PC-3 (cell line): ENCODE measurements at regions not wholly inside any gene's neighbourhood (a gene's known extent, or its start where the extent isn't known, plus 50 kb on each side); places are given as distances from the start of the nearest gene placed in this dataset.

Experiments used
- CTCF ChIP-seq: fragments of 300-600 bp; sonication (generic); conservative IDR thresholded peaks from 2 replicates; pipeline ENCODE4 v1.5.1; 2017; ENCODE audit warnings: antibody characterized with exemption, low read depth, mild to moderate bottlenecking, low read length
- EZH2 ChIP-seq: fragments of 300-600 bp; sonication (generic); IDR thresholded peaks from one replicate; pipeline ENCODE4 v1.6.1; 2017; ENCODE audit warnings: antibody characterized with exemption, mild to moderate bottlenecking, low read length; ENCODE audit not compliant: unreplicated experiment

GRCh38 chr9:118527261-118527660 is 823.1 kb downstream of the TLR4 start:
- TF ChIP-seq CTCF (no peak), EZH2 (no peak)
